Gastroesophageal sphincter (tissue), 4 donors: ENCODE measurements at regions not wholly inside any gene's neighbourhood (a gene's known extent, or its start where the extent isn't known, plus 50 kb on each side); places are given as distances from the start of the nearest gene placed in this dataset.

Experiments
- ATAC-seq: fragments of 150-250 bp; one replicate; pipeline ENCODE4 v1.9.1; 2016; ENCODE audit warnings: mild to moderate bottlenecking, moderate library complexity
- H3K27ac ChIP-seq, 4 donors: fragments of 200-600 bp; sonication (generic) in 3 of 4; 1 replicate in 3 of 4; 2 replicates in 1 of 4; pipeline ENCODE4 v1.5.1; 2016 to 2019
- H3K27me3 ChIP-seq: fragments of 200-600 bp; sonication (generic); one replicate; pipeline ENCODE4 v1.5.1; 2019
- H3K36me3 ChIP-seq, 2 donors: fragments of 200-600 bp; sonication (generic); one replicate each; pipeline ENCODE4 v1.5.1; 2019; ENCODE audit warnings: control low read depth in 1 of 2
- H3K4me1 ChIP-seq, 3 donors: fragments of 200-600 bp; sonication (generic); 1 replicate in 2 of 3; 2 replicates in 1 of 3; pipeline ENCODE4 v1.5.1; 2016 to 2019; ENCODE audit warnings: control low read depth in 2 of 3
- H3K4me3 ChIP-seq, 2 donors: fragments of 200-600 bp; sonication (generic); one replicate each; pipeline ENCODE4 v1.5.1; 2019; ENCODE audit warnings: mild to moderate bottlenecking in 1 of 2, moderate library complexity in 1 of 2
- H3K9me3 ChIP-seq, 3 donors: fragments of 200-600 bp; sonication (generic); one replicate each; pipeline ENCODE4 v1.5.1; 2017 to 2019; ENCODE audit warnings: control low read depth in 2 of 3
- CTCF ChIP-seq, 4 experiments: fragments of 200-600 bp in 2 of 4; fragments of 450-650 bp in 2 of 4; sonication (generic) in 1 of 4; IDR thresholded peaks; one replicate each; pipeline ENCODE4 v1.5.1; 2017 to 2019; ENCODE audit warnings: antibody characterized with exemption in 4 of 4, mild to moderate bottlenecking in 2 of 4, moderate library complexity in 2 of 4
- EP300 ChIP-seq: sonication (generic); formaldehyde crosslinking; IDR thresholded peaks from one replicate; pipeline ENCODE4 v1.6.1; 2017; ENCODE audit warnings: antibody characterized with exemption, mild to moderate bottlenecking
- POLR2A ChIP-seq, 2 donors: fragments of 450-650 bp; IDR thresholded peaks; one replicate each; pipeline ENCODE4 v1.6.1; 2017; ENCODE audit warnings: antibody characterized with exemption in 2 of 2, mild to moderate bottlenecking in 2 of 2, moderate library complexity in 1 of 2
- POLR2AphosphoS5 ChIP-seq: sonication (generic); formaldehyde crosslinking; IDR thresholded peaks from one replicate; pipeline ENCODE4 v1.6.1; 2017; ENCODE audit warnings: antibody characterized with exemption
- WGBS, 2 donors: methylation state at CpG; one replicate each; pipeline ENCODE4 v1.1.5; 2018; ENCODE audit warnings: low coverage in 1 of 2; 5-methylcytosine and 5-hydroxymethylcytosine counted together

- no peaks in the 10 kb centered on the region for H3K36me3 ChIP-seq
- H3K9me3 ChIP-seq: no peaks in the 10 kb centered on the region
- TF ChIP-seq POLR2AphosphoS5: no peak
- TF ChIP-seq POLR2A (IDR thresholded peaks at IDR 0.05): no peak
- no peak for TF ChIP-seq EP300
- no peak for TF ChIP-seq CTCF (IDR thresholded peaks at IDR 0.05)
- ATAC-seq: no peak
- peaks cover 0 to 8% (median 0%) of the 10 kb centered on the region in 3 donors for H3K4me1 ChIP-seq
- no peak overlapping the region for H3K27ac ChIP-seq
- H3K27me3 ChIP-seq: no peaks in the 10 kb centered on the region
- H3K4me3 ChIP-seq: no peak overlapping the region
- 31 to 47% methylated on average over 2 of the region's 2 CpGs for WGBS, 2 donors
These were observed 93.7 kb upstream of the SPON1 start for GRCh38 chr11:13868710-13869397.

- peaks cover 0 to 8% (median 0%) of the 10 kb centered on the region in 3 donors for H3K4me1 ChIP-seq
- ATAC-seq: no peak
- H3K9me3 ChIP-seq: no peaks in the 10 kb centered on the region
- TF ChIP-seq POLR2AphosphoS5 (no peak), CTCF (IDR thresholded peaks at IDR 0.05) (no peak), POLR2A (IDR thresholded peaks at IDR 0.05) (no peak), EP300 (no peak)
- H3K36me3 ChIP-seq: no peaks in the 10 kb centered on the region
- no peak overlapping the region for H3K27ac ChIP-seq
- no peaks in the 10 kb centered on the region for H3K27me3 ChIP-seq
- no peak overlapping the region for H3K4me3 ChIP-seq
- 33 to 57% methylated on average over 1 of the region's 1 CpG for WGBS, 2 donors
These were observed 93.1 kb upstream of the SPON1 start for GRCh38 chr11:13869398-13869886.

GRCh38 chr11:13874597-13874996, 87.9 kb upstream of the SPON1 start:
- Histone ChIP-seq H3K27me3 (no peaks in the 10 kb centered on the region), H3K36me3 (no peaks in the 10 kb centered on the region), H3K4me1 (peaks cover 0 to 8% (median 0%) of the 10 kb centered on the region in 3 donors), H3K27ac (no peak overlapping the region), H3K9me3 (no peaks in the 10 kb centered on the region), H3K4me3 (no peak overlapping the region)
- TF ChIP-seq CTCF (IDR thresholded peaks at IDR 0.05) (no peak), EP300 (no peak), POLR2A (IDR thresholded peaks at IDR 0.05) (no peak), POLR2AphosphoS5 (no peak)
- ATAC-seq: no peak

GRCh38 chr11:13875643-13876042, 86.9 kb upstream of the SPON1 start:
- TF ChIP-seq EP300 (no peak), POLR2A (IDR thresholded peaks at IDR 0.05) (no peak), CTCF (IDR thresholded peaks at IDR 0.05) (no peak), POLR2AphosphoS5 (no peak)
- no peaks in the 10 kb centered on the region for H3K36me3 ChIP-seq
- no peak overlapping the region for H3K4me3 ChIP-seq
- H3K27me3 ChIP-seq: no peaks in the 10 kb centered on the region
- H3K4me1 ChIP-seq: peaks cover 0 to 8% (median 0%) of the 10 kb centered on the region in 3 donors
- H3K27ac ChIP-seq: no peak overlapping the region
- no peak for ATAC-seq
- 71% methylated on average over 4 of the region's 9 CpGs; no CpG with 5 or more reads in 1 of the 2 donors for WGBS, 2 donors
- no peaks in the 10 kb centered on the region for H3K9me3 ChIP-seq

GRCh38 chr11:13876423-13876822, 86.1 kb upstream of the SPON1 start:
- H3K4me1 ChIP-seq: peaks cover 0 to 8% (median 0%) of the 10 kb centered on the region in 3 donors
- ATAC-seq: no peak
- H3K36me3 ChIP-seq: no peaks in the 10 kb centered on the region
- WGBS, 2 donors: 88% methylated on average over 2 of the region's 2 CpGs; no CpG with 5 or more reads in 1 of the 2 donors
- H3K27ac ChIP-seq: no peak overlapping the region
- H3K4me3 ChIP-seq: no peak overlapping the region
- TF ChIP-seq EP300 (no peak), CTCF (IDR thresholded peaks at IDR 0.05) (no peak), POLR2AphosphoS5 (no peak), POLR2A (IDR thresholded peaks at IDR 0.05) (no peak)
- no peaks in the 10 kb centered on the region for H3K27me3 ChIP-seq
- H3K9me3 ChIP-seq: no peaks in the 10 kb centered on the region
